Umbilical cord (tissue), 1 donor: ENCODE measurements at regions not wholly inside any gene's neighbourhood (a gene's known extent, or its start where the extent isn't known, plus 50 kb on each side); places are given as distances from the start of the nearest gene placed in this dataset.

Source experiments
- DNase-seq: peaks from one replicate; pipeline ENCODE4 v3.0.0-alpha.2; 2015; ENCODE audit warnings: low spot score

DNA sequence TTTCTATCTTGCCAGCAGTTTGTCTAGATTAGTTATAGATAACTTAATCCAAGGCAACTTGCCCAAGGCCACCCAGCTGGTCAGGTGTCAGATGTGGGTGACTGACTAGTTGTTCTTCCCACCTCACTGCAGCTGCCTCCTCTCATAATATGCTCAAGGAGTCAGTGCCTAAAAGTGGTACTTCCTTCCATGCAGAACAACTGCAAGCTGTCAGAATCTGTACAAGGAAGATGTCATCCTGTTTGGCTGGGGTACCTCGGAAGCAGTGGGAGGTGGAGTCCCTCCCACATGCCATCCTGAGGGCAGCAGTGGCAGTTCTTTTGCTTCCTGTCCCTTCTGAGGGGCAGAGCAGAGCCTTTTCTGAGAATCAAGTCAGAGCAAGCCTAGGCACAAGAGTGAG lies 193.2 kb upstream of the RFC3 start:
- DNase-seq, result no peak

DNA sequence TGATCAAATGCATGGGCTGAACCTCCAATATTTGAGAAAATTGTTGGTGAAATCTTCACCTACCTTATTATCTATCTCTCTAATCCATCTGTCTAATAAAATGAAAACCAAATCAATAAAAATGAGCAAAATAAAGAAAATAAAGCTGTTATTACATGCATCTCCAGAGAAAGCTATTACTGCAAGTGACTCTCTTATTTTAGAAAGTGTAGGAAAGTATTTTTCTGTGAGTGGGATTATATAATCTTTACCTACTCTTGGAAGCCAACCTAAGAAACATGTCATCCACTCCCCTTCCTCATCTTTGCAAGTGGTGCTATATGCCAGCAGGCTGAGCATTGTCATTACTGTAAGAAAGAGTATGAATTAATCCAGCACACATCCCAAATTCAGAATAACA lies 191.5 kb upstream of the RFC3 start:
- no peak for DNase-seq

DNA sequence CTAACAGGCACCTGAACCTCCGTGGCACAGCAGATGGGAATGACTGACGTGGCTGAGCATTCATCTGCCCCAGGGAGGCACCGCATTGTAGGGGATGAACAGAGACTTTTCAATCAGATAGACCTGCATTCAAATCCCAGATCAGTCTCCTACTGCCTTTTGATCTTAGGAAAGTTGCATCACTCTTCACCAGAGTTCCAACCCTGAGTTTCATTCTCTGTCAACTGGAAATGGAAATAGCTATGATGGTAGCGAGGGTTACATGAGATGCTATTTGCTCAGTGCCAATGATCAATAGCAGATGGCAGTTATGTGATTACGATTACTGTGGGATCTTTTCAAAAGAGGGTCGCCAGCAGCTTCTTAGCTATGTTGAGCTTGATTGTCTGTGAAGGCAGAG lies 189.3 kb upstream of the RFC3 start:
- no peak for DNase-seq

DNA sequence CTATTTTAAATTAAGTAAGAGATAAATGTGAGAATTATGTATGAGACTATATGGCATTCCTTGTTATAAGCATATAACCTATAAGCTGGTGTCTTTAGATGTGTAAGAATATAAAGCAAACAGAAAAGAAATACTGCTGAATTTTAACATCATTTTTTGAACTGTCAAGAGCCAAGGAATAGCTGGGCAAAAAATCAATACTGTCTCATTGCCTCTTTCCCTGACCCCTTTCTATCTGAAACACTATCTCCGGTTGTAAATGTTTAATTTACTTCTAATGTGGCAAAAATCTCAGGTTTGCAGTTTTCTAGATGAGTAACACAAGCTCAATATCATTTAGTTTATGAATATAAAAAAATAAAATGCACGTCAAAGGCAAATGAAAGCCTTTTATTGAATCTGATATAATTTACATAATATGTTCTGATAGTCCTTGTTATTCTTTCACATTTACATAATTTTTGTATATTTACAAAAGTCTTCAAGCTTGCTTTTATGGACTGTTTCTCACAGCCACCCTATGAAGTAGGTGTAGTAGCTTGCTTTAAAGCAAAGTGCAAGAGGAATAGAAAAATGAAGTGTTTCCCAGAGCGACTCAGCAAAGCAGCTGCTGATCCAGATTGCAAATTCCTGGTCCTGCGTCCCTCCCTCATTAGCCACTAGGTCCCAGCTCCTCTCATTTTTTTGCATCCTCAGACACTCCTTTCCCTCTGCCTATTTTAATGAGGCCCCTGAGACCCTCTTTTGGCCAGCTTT lies 188.2 kb upstream of the RFC3 start:
- DNase-seq, result no peak

DNA sequence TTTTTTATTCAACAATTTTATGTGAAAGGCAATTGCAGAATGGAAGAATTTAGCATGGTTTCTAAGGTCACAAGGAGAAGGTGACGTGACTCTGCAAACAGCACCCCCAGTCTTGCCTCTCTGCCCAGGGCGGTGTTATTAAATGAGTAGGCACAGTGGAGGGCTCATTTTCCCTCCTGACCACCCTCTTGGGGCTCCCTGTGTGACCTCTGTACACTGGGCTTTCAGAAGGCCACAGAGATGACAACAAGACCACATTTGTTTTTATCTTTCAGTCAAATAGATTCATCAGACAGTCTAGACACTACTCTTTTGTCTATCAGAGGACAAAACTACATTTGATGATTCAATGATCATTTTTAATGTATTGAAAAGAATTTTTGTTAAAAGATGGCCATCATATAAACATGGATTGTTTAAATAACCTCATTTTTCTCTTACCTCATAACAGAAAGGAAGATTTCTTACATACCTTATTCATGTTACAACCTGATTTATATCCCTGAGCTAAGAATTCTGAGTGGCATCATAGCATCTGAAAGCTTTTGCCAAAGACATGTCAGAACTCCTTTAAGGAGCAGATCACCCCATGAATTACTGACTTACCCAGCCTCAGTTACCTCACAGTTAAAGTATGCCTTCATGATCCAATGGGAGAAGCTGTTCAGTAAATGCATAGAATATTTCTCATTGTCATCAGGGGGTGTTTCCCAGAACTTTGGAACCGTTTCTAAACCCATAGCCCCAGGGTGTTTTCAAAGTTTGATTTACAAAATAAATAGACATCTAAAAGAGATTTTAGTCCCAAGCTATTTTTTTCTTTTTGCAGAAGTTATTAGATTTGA lies 184.0 kb upstream of the RFC3 start:
- DNase-seq, result peak; percentile 71

DNA sequence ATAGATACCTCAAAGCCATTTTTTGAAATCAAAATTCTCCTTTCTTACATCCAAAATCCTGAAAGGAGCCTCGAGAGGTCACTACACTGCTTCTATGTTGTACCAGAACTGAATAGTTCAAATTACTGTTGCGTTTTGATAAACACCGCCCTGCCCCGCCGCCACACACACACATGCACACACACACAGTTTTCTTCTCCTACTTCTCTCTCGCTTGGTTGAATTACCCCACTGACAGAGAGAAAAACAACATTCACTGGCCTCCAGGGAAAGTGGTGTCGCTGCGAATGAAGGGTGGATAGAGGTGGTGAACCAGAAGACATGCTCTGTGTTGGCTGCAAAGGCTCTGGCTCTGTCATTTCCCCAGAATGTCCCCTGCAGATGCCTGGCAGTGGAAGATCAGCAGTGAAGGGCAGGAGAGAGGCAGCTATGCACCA lies 183.4 kb upstream of the RFC3 start:
- peak; percentile 44 for DNase-seq

DNA sequence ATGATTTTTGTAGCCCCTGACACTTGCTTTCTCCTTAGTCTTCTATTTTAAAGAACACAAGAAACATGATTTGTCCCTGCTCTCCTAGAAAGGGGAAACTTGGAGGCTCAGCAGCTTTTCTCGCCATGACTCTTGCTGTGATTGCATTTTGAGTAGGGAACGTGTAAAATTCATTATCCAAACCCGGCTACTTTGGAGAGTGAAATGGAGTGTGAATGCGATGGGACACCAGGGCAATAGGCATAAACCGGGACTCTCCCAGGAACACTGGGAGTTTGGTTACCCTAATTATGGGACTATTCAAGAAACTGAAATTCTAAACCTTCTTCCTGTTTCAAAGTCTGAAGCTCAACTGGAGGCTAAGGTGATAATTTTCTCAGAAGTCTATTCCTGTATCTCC lies 181.7 kb upstream of the RFC3 start:
- no peak for DNase-seq

DNA sequence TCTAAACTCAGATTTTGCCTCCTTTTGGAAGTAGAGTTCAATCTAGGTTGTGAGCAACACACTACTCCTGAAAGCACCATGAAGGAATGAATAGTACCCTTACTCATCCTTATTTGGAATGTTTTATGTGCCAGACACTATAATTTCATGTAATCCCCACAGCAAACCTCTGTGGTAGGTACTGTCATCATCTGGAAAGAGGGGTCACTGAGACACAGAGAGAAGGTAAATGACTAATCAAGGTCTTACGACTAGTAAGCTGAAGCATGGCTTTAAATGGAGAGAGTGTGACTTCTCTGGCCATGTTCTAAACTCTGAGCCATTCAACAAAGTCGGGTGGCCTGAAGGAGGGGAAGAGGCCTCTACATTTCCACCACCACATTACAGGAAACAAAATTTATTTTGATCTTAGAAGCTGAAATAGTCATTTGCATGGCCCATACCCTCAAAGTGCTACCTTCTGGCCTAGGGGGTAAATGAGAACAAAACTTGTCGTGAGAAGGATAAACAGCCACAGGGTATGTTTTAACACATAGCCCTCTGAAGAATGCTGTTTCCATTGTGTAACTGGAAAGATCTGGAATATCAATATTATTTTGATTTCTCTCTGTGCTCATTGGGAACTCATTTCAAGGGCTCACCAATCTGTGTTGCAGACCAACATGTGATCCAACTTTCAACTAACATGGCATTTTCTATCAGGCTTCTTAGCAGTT lies 180.8 kb upstream of the RFC3 start:
- DNase-seq, result no peak

DNA sequence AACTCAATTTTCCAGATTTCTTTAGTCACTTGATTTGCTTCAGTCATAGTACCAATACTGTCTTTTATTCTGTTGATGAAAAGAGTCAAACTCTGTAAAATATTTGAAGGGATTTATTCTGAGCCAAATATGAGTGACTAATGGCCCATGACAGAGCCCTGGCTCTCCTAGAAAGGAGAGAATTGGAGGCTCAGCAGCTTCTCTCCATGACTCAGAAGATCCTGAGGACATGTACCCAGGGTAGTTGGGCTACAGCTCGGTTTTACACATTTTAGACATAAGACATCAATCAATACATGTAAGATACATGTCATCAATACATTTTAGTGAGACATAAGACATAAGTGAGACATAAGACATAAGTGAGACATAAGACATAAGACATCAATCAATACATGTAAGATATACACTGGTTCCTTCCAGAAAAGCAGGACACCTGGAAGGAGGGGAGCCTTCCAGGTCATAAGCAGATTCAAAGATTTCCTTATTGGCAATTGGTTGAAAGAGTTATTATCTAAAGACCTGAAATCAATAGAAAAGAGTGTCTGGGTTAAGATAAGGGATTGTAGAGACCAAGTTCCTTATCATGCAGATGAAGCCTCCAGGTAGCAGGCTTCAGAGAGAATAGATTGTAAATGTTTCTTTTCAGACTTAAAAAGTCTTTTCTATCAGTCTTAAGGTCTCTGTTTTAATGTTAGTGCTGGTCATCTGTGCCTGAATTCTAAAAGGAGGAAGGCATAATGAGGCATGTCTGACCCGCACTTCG lies 179.8 kb upstream of the RFC3 start:
- no peak for DNase-seq

DNA sequence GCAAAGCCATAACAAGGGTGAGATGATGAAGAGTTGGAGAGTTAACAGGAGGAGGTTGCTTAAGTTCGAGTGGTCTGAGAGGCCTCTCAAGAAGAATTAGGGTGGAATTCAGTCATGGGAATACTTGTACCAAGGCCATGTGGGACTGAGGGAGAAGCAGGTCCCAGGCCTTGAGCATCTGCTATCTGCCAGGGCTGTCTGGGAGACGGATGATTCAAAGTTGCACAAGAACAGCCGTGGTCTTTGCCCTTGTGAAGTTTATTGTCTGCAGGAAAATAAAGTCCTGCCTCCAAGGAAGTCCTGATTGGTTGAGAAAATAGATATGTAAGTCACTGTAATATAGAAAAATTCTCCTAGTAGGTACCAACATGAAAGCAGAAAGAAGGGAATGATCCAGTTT lies 178.8 kb upstream of the RFC3 start:
- peak; percentile 60 for DNase-seq

DNA sequence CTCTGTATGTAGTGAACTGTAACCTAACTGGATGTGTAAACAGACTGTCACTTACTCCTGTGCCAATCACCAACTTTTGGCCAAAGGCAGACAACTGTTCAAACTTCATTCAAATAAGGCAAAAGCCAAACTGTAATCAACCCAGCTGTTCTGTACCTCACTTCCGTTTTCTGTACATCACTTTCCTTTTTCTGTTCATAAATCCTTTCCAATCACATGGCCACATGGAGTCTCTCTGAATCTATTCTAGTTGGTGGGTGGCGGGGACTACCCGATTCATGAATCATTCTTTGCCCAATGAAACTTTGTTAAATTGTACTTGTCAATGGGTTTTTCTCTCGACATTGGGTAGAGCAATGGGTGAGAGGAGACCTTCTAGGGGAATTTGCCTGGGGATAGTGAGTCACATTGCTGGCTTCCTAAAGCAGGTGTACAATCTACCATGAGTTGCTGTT lies 178.3 kb upstream of the RFC3 start:
- DNase-seq, result no peak

DNA sequence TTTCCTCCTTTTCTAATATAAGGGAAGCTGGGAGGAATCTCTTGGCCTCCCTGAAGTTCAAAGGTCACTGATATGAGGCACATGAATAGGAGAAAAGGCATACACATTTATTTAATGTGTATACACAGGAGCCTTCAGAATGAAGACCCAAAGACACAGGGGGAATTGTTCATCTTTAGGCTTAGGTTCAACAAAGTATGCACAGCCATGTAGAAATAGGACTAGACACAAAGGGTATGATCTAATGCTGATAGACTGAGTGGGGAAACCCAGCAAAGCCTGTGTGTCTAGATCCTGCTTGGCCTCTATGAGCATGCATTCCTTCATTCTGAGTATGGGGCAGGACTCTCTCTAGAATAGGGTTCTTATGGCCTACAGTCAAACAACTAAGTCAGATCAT lies 177.1 kb upstream of the RFC3 start:
- DNase-seq, result no peak

DNA sequence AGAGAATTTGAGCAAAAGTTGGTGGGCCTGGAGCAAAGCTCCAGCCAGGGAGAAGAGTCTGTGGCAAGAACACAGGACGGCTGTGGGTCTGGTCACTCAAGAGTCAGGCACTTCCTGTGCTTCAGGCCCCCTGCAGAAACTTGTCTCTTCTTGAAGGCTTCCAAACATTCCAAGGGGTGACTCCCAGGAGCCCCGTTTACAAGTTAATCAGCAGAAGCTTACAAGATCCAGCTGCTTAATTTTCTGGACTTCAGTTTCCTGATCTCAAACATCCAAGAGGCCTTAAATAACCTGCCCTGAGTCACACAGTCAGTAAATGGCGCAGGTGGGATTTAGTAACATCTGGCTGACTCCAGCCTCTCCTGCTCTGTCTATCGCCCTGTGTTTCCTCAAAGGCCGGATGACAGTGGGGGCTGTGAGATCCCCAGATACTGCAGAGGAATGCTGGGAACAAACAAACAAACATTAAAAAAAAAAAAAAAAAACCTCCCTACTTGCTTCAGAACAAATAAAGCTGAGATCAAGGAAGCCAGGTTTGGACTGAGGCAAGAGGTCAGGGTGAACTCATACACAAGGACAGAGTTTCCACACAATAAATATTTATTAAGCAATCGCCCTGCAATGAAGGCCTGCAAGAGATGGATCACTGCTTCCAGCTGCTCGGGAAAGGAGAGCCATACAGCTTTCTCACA lies 175.4 kb upstream of the RFC3 start:
- DNase-seq, result peak; percentile 76

DNA sequence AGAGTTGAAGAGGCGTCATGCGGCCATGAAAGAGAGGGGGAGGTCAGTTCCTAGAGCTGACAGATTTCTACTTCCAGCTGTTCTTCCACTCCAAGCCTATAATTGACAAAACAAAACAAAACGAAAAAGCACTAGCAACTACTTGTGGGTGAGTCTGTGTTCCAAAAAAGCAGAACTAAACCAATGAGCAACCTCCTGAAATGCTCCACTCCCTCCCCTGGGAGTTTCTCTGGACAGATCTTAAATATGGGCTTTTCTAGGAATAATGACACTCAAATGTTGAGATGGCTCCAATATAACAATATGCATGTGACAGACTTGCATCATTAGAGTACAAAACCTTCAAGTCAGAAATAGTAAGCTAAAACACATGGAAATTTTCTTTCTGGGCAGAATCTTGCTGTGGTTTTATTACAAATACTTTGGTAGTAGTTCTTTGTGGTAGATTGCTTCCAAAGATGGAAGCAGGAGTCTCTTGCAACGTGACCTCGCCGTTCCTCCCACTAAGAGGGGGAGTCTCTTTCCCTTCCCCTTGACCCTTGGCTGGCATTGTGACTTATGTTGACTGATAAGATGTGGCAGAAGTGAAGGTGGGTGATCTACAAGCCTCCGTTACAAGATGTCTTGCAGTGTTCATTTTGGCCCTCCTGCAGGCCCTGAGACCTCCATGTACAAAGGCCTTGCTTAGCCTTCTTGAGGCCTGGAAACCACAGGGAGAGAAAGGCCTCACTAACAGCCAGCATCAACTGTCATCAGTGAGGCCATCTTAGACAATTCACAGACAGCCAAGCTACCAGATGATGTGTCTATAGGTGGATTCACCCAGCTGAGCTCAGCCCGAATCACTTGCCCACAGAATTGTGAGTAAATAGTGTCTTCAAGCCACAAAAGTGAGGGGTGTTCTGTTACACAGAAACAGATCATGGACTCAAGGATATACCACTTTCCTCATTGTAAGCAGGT lies 173.1 kb upstream of the RFC3 start:
- DNase-seq, result no peak

DNA sequence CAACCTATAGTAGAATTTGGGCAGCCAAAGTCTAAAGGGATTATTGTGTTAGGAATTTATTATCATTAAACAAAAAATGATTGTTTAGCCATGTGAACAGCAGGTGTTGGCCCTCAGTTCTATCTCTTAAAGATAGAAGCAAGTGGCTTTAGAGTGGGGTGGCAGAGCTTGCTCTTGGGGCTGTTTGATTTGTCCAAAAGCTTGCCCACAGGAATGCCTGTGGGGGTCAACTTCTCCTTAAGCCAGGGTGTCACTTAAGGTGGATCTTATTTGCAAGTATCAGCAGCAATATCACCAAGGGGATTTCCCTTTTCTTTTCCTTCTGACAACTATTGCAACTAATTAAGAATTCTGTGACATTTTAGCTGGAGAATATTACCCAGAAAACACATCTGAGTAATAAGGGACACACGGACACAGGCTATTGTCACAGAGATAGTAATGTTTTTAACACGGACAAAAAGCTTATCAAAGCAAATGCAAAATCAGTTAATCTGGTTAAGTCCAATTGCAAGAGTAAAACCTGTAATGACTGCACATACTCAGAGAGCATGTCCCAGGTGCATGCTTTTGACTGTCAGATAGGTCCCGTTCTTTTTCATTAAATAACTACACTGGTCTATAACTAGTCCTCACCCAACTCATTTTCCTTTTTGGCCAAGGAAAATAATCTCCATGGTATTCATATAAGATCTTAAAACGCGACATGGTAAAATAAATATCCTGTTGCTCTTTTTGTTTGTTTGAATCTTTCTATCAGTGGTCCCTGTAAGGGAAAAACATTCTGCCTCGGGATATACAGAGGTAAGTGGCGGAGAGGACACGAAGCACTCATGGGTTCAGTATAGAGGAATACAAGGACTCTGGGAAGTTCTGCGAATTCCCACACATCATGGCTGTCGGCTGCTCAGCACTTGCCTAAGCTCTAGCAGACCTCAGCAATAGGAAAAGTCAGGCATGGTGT lies 172.1 kb upstream of the RFC3 start:
- DNase-seq, result no peak

DNA sequence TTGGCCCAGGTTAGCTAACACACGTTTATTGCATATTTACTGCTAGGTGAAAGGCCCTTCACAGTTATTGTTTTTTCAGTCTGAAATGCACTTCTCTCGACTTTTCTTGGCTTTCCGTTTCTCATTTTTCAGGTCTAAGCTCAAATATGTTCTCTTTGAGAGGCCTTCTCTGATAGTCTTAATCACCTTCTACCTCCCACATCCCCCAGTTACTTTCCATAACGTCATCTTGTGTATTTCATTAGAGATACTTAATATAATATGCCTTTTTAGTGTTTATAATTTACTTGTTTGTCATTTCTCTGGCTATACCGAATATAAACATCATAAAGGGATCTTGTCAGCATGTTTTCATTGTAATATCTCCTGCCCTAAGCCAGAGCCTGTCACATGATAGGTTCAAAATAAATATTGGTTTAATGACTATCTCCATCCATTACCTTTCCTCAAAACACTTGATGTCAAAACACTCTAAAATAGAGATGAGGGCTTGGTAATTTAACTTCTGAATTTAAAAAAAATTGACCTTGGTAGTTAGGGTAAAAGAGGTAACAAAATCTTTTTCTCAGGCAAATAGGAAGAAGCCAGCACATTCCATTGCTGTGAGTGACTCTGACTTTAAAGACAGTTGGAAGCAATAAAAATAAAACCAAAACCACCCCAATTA lies 168.6 kb upstream of the RFC3 start:
- no peak for DNase-seq

DNA sequence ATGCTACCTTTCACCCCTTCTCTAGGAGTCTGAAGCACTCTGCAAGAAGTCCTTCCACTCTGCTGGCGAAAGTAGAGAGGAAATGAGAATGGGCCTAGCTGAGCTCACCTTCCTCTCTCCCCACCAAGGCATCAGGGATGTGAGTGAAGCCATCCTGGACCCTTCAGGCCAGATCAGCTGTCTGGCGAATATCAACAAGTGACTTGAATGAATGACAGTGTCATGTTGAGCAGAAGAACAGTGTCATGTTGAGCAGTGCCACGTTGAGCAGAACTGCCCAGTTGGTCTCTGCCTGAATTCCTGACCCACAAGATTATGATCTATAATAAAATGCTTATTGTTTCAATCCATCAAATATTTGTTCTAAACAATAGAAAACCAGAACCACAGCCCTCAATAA lies 166.2 kb upstream of the RFC3 start:
- DNase-seq, result no peak

DNA sequence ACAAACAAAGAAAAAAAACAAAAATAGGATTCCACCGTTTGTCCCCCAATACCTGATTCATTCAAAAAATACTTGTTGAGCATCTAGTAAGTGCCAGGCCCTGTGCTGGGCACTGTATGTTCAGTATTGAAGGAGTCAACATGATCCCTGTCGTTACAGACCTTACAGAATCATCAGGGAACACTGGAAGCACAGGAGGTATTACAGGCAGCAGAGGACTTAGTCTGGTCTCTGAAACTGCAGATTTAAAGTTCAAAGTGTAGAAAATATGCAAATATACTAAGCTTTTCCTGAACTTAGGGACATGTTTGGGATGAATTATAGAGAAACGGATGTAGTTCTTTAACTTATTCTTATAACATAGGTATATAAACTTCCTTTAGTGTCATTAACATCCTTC lies 160.7 kb upstream of the RFC3 start:
- DNase-seq, result no peak
